Natural killer cell (primary cell): ENCODE measurements at regions not wholly inside any gene's neighbourhood (a gene's known extent, or its start where the extent isn't known, plus 50 kb on each side); places are given as distances from the start of the nearest gene placed in this dataset.

Source experiments
- ATAC-seq, 3 donors: fragments of 150-1000 bp in 2 of 3; fragments of 200-7000 bp in 1 of 3; cut with Tn5 transposase; 1 replicate in 1 of 3; 2 replicates in 2 of 3; pipeline ENCODE4 v1.10.0; 2021; ENCODE audit warnings: mild to moderate bottlenecking in 2 of 3, moderate library complexity in 2 of 3
- DNase-seq, 2 donors: peaks; one replicate each; pipeline versions ENCODE4 v3.0.0 to v3.0.0-alpha.2; 2013 to 2021; ENCODE audit warnings: mixed read lengths in 1 of 2
- H3K27ac ChIP-seq: one replicate; pipeline ENCODE4 v1.5.1; 2013; ENCODE audit warnings: mild to moderate bottlenecking, low read length
- H3K27me3 ChIP-seq: one replicate; pipeline ENCODE4 v1.6.1; 2013; ENCODE audit warnings: low read length; ENCODE audit not compliant: control insufficient read depth, insufficient read depth
- H3K36me3 ChIP-seq: one replicate; pipeline ENCODE4 v1.6.1; 2013; ENCODE audit warnings: low read length; ENCODE audit not compliant: control insufficient read depth, insufficient read depth
- H3K4me1 ChIP-seq: one replicate; pipeline ENCODE4 v1.6.1; 2013; ENCODE audit warnings: low read length; ENCODE audit not compliant: control insufficient read depth, insufficient read depth
- H3K4me3 ChIP-seq: one replicate; pipeline ENCODE4 v1.5.1; 2013; ENCODE audit warnings: low read length
- H3K9me3 ChIP-seq: one replicate; pipeline ENCODE4 v1.6.1; 2013; ENCODE audit warnings: low read length; ENCODE audit not compliant: control insufficient read depth, insufficient read depth
- H3K27ac Mint-ChIP-seq, 2 donors: one replicate each; pipeline ENCODE4 v1.8.0; 2022; ENCODE audit warnings: mild to moderate bottlenecking in 2 of 2, mixed read lengths in 2 of 2, moderate library complexity in 1 of 2
- H3K27me3 Mint-ChIP-seq, 2 donors: one replicate each; pipeline ENCODE4 v1.8.0; 2022; ENCODE audit warnings: low read depth in 2 of 2, mixed read lengths in 2 of 2
- H3K36me3 Mint-ChIP-seq: one replicate; pipeline ENCODE4 v1.8.0; 2022; ENCODE audit warnings: mixed read lengths
- H3K4me1 Mint-ChIP-seq, 2 donors: one replicate each; pipeline ENCODE4 v1.8.0; 2022; ENCODE audit warnings: mixed read lengths in 2 of 2
- H3K4me3 Mint-ChIP-seq: one replicate; pipeline ENCODE4 v1.8.0; 2022; ENCODE audit warnings: mild to moderate bottlenecking, moderate library complexity, mixed read lengths
- H3K9me3 Mint-ChIP-seq, 2 donors: one replicate each; pipeline ENCODE4 v1.8.0; 2022; ENCODE audit warnings: mixed read lengths in 2 of 2
- CTCF ChIP-seq: fragments of 200-600 bp; IDR thresholded peaks from one replicate; pipeline ENCODE4 v1.8.0; 2022; ENCODE audit warnings: antibody characterized with exemption
- WGBS: methylation state at CpG from one replicate; pipeline ENCODE4 v1.1.7; 2013; ENCODE audit warnings: missing lambda C conversion rate; ENCODE audit not compliant: insufficient coverage; 5-methylcytosine and 5-hydroxymethylcytosine counted together
- intact Hi-C: fragments of 100-400 bp; cut with micrococcal nuclease; formaldehyde crosslinking; loops from one replicate; pipeline ENCODE4 v1.14.2; 2022

GRCh38 chr13:106233134-106233735 lies 302.2 kb downstream of the EFNB2 start:
- DNase-seq (no peak), ATAC-seq (no peak)
- no peak overlapping the region for H3K4me3 ChIP-seq
- H3K36me3 ChIP-seq = no peaks in the 10 kb centered on the region
- Mint-ChIP-seq H3K4me1 (no peaks in the 10 kb centered on the region), H3K27me3 (no peaks in the 10 kb centered on the region), H3K36me3 (no peaks in the 10 kb centered on the region), H3K9me3 (peaks cover 0 to 2% of the 10 kb centered on the region in 2 donors), H3K27ac (no peak overlapping the region), H3K4me3 (no peak overlapping the region)
- no peaks in the 10 kb centered on the region for H3K9me3 ChIP-seq
- no CpG with 5 or more reads among the region's 1 CpG for WGBS
- H3K4me1 ChIP-seq = no peaks in the 10 kb centered on the region
- no peak overlapping the region for H3K27ac ChIP-seq
- H3K27me3 ChIP-seq = no peaks in the 10 kb centered on the region
- intact Hi-C loops = no loop called here
- no peak for TF ChIP-seq CTCF

DNA sequence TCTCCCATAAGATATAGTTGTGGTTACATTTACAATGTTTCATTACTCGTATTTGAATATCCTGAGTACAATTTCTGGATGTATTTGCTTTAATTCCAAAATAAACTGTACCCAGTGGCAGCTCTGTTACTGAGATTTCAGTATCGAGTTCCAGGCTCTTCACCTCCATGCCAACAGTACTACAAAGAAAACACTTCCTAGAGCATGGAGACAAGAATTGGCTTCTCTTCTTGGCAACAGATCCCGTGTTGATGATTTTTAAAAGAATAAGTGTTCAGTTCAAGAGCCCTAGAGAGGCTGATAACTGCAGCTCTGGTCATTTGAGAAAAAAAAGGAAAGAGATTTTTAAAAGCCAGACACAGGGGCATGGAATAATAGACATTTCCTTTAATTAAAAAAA lies 302.8 kb downstream of the EFNB2 start:
- Histone ChIP-seq H3K36me3 (no peaks in the 10 kb centered on the region), H3K4me3 (no peak overlapping the region), H3K27me3 (no peaks in the 10 kb centered on the region), H3K4me1 (no peaks in the 10 kb centered on the region), H3K27ac (no peak overlapping the region), H3K9me3 (no peaks in the 10 kb centered on the region)
- 90% methylated on average over 3 of the region's 3 CpGs for whole genome bisulfite sequencing
- Mint-ChIP-seq H3K36me3 (no peaks in the 10 kb centered on the region), H3K4me1 (no peaks in the 10 kb centered on the region), H3K27ac (no peak overlapping the region), H3K4me3 (no peak overlapping the region), H3K9me3 (peaks cover 0 to 2% of the 10 kb centered on the region in 2 donors), H3K27me3 (no peaks in the 10 kb centered on the region)
- intact Hi-C loops = no loop called here
- DNase-seq = no peak
- ATAC-seq = no peak
- no peak for TF ChIP-seq CTCF

GRCh38 chr13:106230450-106230849 lies 305.0 kb downstream of the EFNB2 start:
- Histone ChIP-seq H3K9me3 (no peaks in the 10 kb centered on the region), H3K4me3 (no peak overlapping the region), H3K36me3 (no peaks in the 10 kb centered on the region), H3K27ac (no peak overlapping the region), H3K4me1 (no peaks in the 10 kb centered on the region), H3K27me3 (no peaks in the 10 kb centered on the region)
- H3K4me3 Mint-ChIP-seq = no peak overlapping the region
- DNase-seq = no peak
- intact Hi-C loops = no loop called here
- no peaks in the 10 kb centered on the region for H3K4me1 Mint-ChIP-seq
- TF ChIP-seq CTCF = no peak
- 92% methylated on average over 1 of the region's 1 CpG for WGBS
- H3K36me3 Mint-ChIP-seq = no peaks in the 10 kb centered on the region
- no peak for ATAC-seq
- H3K27me3 Mint-ChIP-seq = no peaks in the 10 kb centered on the region
- H3K9me3 Mint-ChIP-seq = no peaks in the 10 kb centered on the region
- H3K27ac Mint-ChIP-seq = no peak overlapping the region

GRCh38 chr13:106225126-106225525 lies 310.3 kb downstream of the EFNB2 start:
- WGBS = 85% methylated on average over 1 of the region's 2 CpGs
- Histone ChIP-seq H3K36me3 (no peaks in the 10 kb centered on the region), H3K4me1 (no peaks in the 10 kb centered on the region), H3K9me3 (no peaks in the 10 kb centered on the region), H3K4me3 (no peak overlapping the region), H3K27me3 (no peaks in the 10 kb centered on the region), H3K27ac (no peak overlapping the region)
- intact Hi-C loops = no loop called here
- Mint-ChIP-seq H3K27me3 (no peaks in the 10 kb centered on the region), H3K4me1 (no peaks in the 10 kb centered on the region), H3K27ac (no peak overlapping the region), H3K9me3 (peaks cover 2 to 3% of the 10 kb centered on the region in 2 donors), H3K36me3 (no peaks in the 10 kb centered on the region), H3K4me3 (no peak overlapping the region)
- no peak for DNase-seq
- no peak for TF ChIP-seq CTCF
- no peak for ATAC-seq
